SU-DHL-6 (cell line): ENCODE measurements at regions not wholly inside any gene's neighbourhood (a gene's known extent, or its start where the extent isn't known, plus 50 kb on each side); places are given as distances from the start of the nearest gene placed in this dataset.

Experiments
- EZH2phosphoT487 ChIP-seq: fragments of 200-600 bp; sonication (generic), shearing (Covaris generic); conservative IDR thresholded peaks from 2 replicates; pipeline ENCODE4 v1.6.1; 2018; ENCODE audit warnings: mild to moderate bottlenecking, antibody characterized with exemption, low read length, moderate library complexity, mixed read lengths
- TF ChIP-seq, protein P1 (sequence below): fragments of 200-600 bp; sonication (generic); IDR thresholded peaks from one replicate; pipeline ENCODE4 v1.5.1; 2017; ENCODE audit warnings: antibody characterized with exemption, mild to moderate bottlenecking, low read length, moderate library complexity; ENCODE audit not compliant: insufficient read depth, poor library complexity, severe bottlenecking

- TF ChIP-seq, protein P1, sequence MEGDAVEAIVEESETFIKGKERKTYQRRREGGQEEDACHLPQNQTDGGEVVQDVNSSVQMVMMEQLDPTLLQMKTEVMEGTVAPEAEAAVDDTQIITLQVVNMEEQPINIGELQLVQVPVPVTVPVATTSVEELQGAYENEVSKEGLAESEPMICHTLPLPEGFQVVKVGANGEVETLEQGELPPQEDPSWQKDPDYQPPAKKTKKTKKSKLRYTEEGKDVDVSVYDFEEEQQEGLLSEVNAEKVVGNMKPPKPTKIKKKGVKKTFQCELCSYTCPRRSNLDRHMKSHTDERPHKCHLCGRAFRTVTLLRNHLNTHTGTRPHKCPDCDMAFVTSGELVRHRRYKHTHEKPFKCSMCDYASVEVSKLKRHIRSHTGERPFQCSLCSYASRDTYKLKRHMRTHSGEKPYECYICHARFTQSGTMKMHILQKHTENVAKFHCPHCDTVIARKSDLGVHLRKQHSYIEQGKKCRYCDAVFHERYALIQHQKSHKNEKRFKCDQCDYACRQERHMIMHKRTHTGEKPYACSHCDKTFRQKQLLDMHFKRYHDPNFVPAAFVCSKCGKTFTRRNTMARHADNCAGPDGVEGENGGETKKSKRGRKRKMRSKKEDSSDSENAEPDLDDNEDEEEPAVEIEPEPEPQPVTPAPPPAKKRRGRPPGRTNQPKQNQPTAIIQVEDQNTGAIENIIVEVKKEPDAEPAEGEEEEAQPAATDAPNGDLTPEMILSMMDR = no peak
- TF ChIP-seq EZH2phosphoT487 = no peak
These were observed 185.6 kb downstream of the TOMM20 start for GRCh38 chr1:234942879-234943506.
